ENCODE measurements at regions not wholly inside any gene's neighbourhood (a gene's known extent, or its start where the extent isn't known, plus 50 kb on each side); places are given as distances from the start of the nearest gene placed in this dataset.

- Histone ChIP-seq H3K27ac (no peak overlapping the region), H3K27me3 (ENCODE audit: low read depth) (no peaks in the 10 kb centered on the region), H3K4me3 (no peak overlapping the region), H3K9me3 (no peaks in the 10 kb centered on the region), H3K36me3 (no peaks in the 10 kb centered on the region), H3K4me1 (no peaks in the 10 kb centered on the region)
- intact Hi-C loops (cut with DNase I): no loop called here
- DNase-seq (no peak), ATAC-seq (no peak)
- TF ChIP-seq CTCF (IDR thresholded peaks at IDR 0.05): no peak
Observed at GRCh38 chr10:9789996-9790395, 1227.7 kb upstream of the CELF2 start.

GRCh38 chr10:9792181-9792580 is 1225.5 kb upstream of the CELF2 start:
- ATAC-seq (no peak), DNase-seq (no peak)
- no peak for TF ChIP-seq CTCF (IDR thresholded peaks at IDR 0.05)
- intact Hi-C loops (cut with DNase I): no loop called here
- Histone ChIP-seq H3K9me3 (no peaks in the 10 kb centered on the region), H3K36me3 (no peaks in the 10 kb centered on the region), H3K4me1 (no peaks in the 10 kb centered on the region), H3K27ac (no peak overlapping the region), H3K27me3 (ENCODE audit: low read depth) (no peaks in the 10 kb centered on the region), H3K4me3 (no peak overlapping the region)

- DNase-seq (no peak), ATAC-seq (no peak)
- Histone ChIP-seq H3K4me3 (no peak overlapping the region), H3K36me3 (no peaks in the 10 kb centered on the region), H3K27ac (no peak overlapping the region), H3K4me1 (no peaks in the 10 kb centered on the region), H3K27me3 (ENCODE audit: low read depth) (no peaks in the 10 kb centered on the region), H3K9me3 (no peaks in the 10 kb centered on the region)
- TF ChIP-seq CTCF (IDR thresholded peaks at IDR 0.05): no peak
- intact Hi-C loops (cut with DNase I): no loop called here
Observed at GRCh38 chr10:9796564-9796963, 1221.1 kb upstream of the CELF2 start.

GRCh38 chr10:9800011-9800410 is 1217.7 kb upstream of the CELF2 start:
- Histone ChIP-seq H3K4me1 (no peaks in the 10 kb centered on the region), H3K9me3 (no peaks in the 10 kb centered on the region), H3K36me3 (no peaks in the 10 kb centered on the region), H3K27me3 (ENCODE audit: low read depth) (no peaks in the 10 kb centered on the region), H3K27ac (no peak overlapping the region), H3K4me3 (no peak overlapping the region)
- ATAC-seq: no peak
- DNase-seq: no peak
- intact Hi-C loops (cut with DNase I): no loop called here
- no peak for TF ChIP-seq CTCF (IDR thresholded peaks at IDR 0.05)

- DNase-seq (no peak), ATAC-seq (no peak)
- no peaks in the 10 kb centered on the region for H3K27me3 ChIP-seq (ENCODE audit: low read depth)
- H3K9me3 ChIP-seq: no peaks in the 10 kb centered on the region
- intact Hi-C loops (cut with DNase I): no loop called here
- no peaks in the 10 kb centered on the region for H3K4me1 ChIP-seq
- no peak overlapping the region for H3K4me3 ChIP-seq
- no peak for TF ChIP-seq CTCF (IDR thresholded peaks at IDR 0.05)
- no peak overlapping the region for H3K27ac ChIP-seq
- H3K36me3 ChIP-seq: no peaks in the 10 kb centered on the region
Observed at GRCh38 chr10:9800571-9800970, 1217.1 kb upstream of the CELF2 start.

GRCh38 chr10:9807846-9808245 is 1209.8 kb upstream of the CELF2 start:
- H3K4me1 ChIP-seq: no peaks in the 10 kb centered on the region
- H3K27ac ChIP-seq: no peak overlapping the region
- TF ChIP-seq CTCF (IDR thresholded peaks at IDR 0.05): no peak
- no peak for DNase-seq
- ATAC-seq: no peak
- intact Hi-C loops (cut with DNase I): no loop called here
- H3K27me3 ChIP-seq (ENCODE audit: low read depth): no peaks in the 10 kb centered on the region
- no peaks in the 10 kb centered on the region for H3K36me3 ChIP-seq
- no peak overlapping the region for H3K4me3 ChIP-seq
- no peaks in the 10 kb centered on the region for H3K9me3 ChIP-seq
